ENCODE measurements at regions not wholly inside any gene's neighbourhood (a gene's known extent, or its start where the extent isn't known, plus 50 kb on each side); places are given as distances from the start of the nearest gene placed in this dataset.

GRCh38 chr12:89237763-89238162 lies 114.5 kb downstream of the DUSP6 start:
- no peak for DNase-seq (ENCODE audit: low spot score)
- Histone ChIP-seq H3K9me2 (ENCODE audit: insufficient read depth, low read length) (no peaks in the 10 kb centered on the region), H3K4me1 (ENCODE audit: insufficient read depth, low read length, poor library complexity, severe bottlenecking) (no peaks in the 10 kb centered on the region), H3K79me2 (ENCODE audit: insufficient read depth, low read depth, low read length) (no peaks in the 10 kb centered on the region), H3K4me2 (ENCODE audit: low read length) (no peak overlapping the region), H3K4me3 (ENCODE audit: low read depth, low read length, poor library complexity, severe bottlenecking) (no peak overlapping the region), H4K20me1 (ENCODE audit: insufficient read depth, low read length) (no peaks in the 10 kb centered on the region), H2AFZ (ENCODE audit: low read length) (no peak overlapping the region), H3K9me3 (ENCODE audit: low read length) (no peaks in the 10 kb centered on the region), H3K27ac (ENCODE audit: low read depth, low read length, poor library complexity, severe bottlenecking) (no peak overlapping the region), H3K36me3 (ENCODE audit: insufficient read depth, low read length) (no peaks in the 10 kb centered on the region)
- TF ChIP-seq CTCF (conservative IDR thresholded peaks at IDR 0.05; ENCODE audit: low read length) (no peak), EZH2phosphoT487 (IDR thresholded peaks at IDR 0.05; ENCODE audit: borderline replicate concordance, low read depth, low read length) (no peak)
- no TSS peak for BruUV-seq (replicated peaks)
- intact Hi-C loops (cut with micrococcal nuclease; ENCODE audit: unreplicated experiment): no loop called here
- POLR2A ChIA-PET: interaction anchor here (0.6 kb wide), 1 partner anchor 42 kb away, joined by 3 read pairs; no protein-coding TSS in a partner anchor
- CTCF ChIA-PET (ENCODE audit: unreplicated experiment): no interaction called here

- no peak overlapping the region for H2AFZ ChIP-seq (ENCODE audit: low read length)
- no peaks in the 10 kb centered on the region for H4K20me1 ChIP-seq (ENCODE audit: insufficient read depth, low read length)
- H3K4me3 ChIP-seq (ENCODE audit: low read depth, low read length, poor library complexity, severe bottlenecking): no peak overlapping the region
- no peaks in the 10 kb centered on the region for H3K9me3 ChIP-seq (ENCODE audit: low read length)
- no peaks in the 10 kb centered on the region for H3K79me2 ChIP-seq (ENCODE audit: insufficient read depth, low read depth, low read length)
- ChIA-PET POLR2A (no interaction called here), CTCF (ENCODE audit: unreplicated experiment) (no interaction called here)
- TF ChIP-seq CTCF (conservative IDR thresholded peaks at IDR 0.05; ENCODE audit: low read length) (no peak), EZH2phosphoT487 (IDR thresholded peaks at IDR 0.05; ENCODE audit: borderline replicate concordance, low read depth, low read length) (no peak)
- DNase-seq (ENCODE audit: low spot score): no peak
- no peaks in the 10 kb centered on the region for H3K4me1 ChIP-seq (ENCODE audit: insufficient read depth, low read length, poor library complexity, severe bottlenecking)
- intact Hi-C loops (cut with micrococcal nuclease; ENCODE audit: unreplicated experiment): no loop called here
- H3K27ac ChIP-seq (ENCODE audit: low read depth, low read length, poor library complexity, severe bottlenecking): no peak overlapping the region
- no TSS peak for BruUV-seq (replicated peaks)
- no peaks in the 10 kb centered on the region for H3K9me2 ChIP-seq (ENCODE audit: insufficient read depth, low read length)
- no peaks in the 10 kb centered on the region for H3K36me3 ChIP-seq (ENCODE audit: insufficient read depth, low read length)
- H3K4me2 ChIP-seq (ENCODE audit: low read length): no peak overlapping the region
These were observed 115.4 kb downstream of the DUSP6 start for GRCh38 chr12:89236748-89237383.

- H3K9me3 ChIP-seq (ENCODE audit: low read length): no peaks in the 10 kb centered on the region
- no peak overlapping the region for H3K4me2 ChIP-seq (ENCODE audit: low read length)
- intact Hi-C loops (cut with micrococcal nuclease; ENCODE audit: unreplicated experiment): no loop called here
- no peak for DNase-seq (ENCODE audit: low spot score)
- ChIA-PET CTCF (ENCODE audit: unreplicated experiment) (no interaction called here), POLR2A (no interaction called here)
- no peak overlapping the region for H3K4me3 ChIP-seq (ENCODE audit: low read depth, low read length, poor library complexity, severe bottlenecking)
- BruUV-seq (replicated peaks): no TSS peak
- no peaks in the 10 kb centered on the region for H3K9me2 ChIP-seq (ENCODE audit: insufficient read depth, low read length)
- TF ChIP-seq CTCF (conservative IDR thresholded peaks at IDR 0.05; ENCODE audit: low read length): no peak
- no peak for TF ChIP-seq EZH2phosphoT487 (IDR thresholded peaks at IDR 0.05; ENCODE audit: borderline replicate concordance, low read depth, low read length)
- no peaks in the 10 kb centered on the region for H3K4me1 ChIP-seq (ENCODE audit: insufficient read depth, low read length, poor library complexity, severe bottlenecking)
- H3K79me2 ChIP-seq (ENCODE audit: insufficient read depth, low read depth, low read length): no peaks in the 10 kb centered on the region
- no peak overlapping the region for H3K27ac ChIP-seq (ENCODE audit: low read depth, low read length, poor library complexity, severe bottlenecking)
- no peak overlapping the region for H2AFZ ChIP-seq (ENCODE audit: low read length)
- no peaks in the 10 kb centered on the region for H3K36me3 ChIP-seq (ENCODE audit: insufficient read depth, low read length)
- H4K20me1 ChIP-seq (ENCODE audit: insufficient read depth, low read length): no peaks in the 10 kb centered on the region
These were observed 116.1 kb downstream of the DUSP6 start for GRCh38 chr12:89236237-89236636.
